DMS153 treated with DMSO at 0.1 percent for 48 hours (cell line): ENCODE measurements at regions not wholly inside any gene's neighbourhood (a gene's known extent, or its start where the extent isn't known, plus 50 kb on each side); places are given as distances from the start of the nearest gene placed in this dataset.
"Not testable (repeated sequence)": the region's sequence is repeated elsewhere in the genome, so short reads cannot be mapped to it uniquely, and the experiment has no call there.

ENCODE experiments used
- DNase-seq: peaks from one replicate; lab custom pipeline; 2025; ENCODE audit not compliant: unreplicated experiment; lab: John Stamatoyannopoulos, UW

DNA sequence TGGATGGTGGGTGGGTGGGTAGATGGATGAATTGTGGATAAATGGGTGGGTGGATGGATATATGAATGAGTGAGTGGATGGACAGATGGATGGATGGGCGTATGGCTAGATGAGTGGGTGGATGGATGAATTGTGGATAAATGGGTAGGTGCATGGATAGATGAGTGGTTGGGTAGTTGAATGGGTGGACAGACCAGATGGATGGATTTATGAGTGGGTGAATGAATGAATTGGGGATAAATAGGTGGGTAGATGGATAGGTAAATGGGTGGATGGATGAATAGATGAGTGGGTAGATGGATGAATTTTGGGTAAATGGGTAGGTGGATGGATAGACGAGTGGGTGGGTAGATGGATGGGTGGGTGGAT lies 108.7 kb downstream of the NPIPB11 start:
- not testable (repeated sequence) for DNase-seq

DNA sequence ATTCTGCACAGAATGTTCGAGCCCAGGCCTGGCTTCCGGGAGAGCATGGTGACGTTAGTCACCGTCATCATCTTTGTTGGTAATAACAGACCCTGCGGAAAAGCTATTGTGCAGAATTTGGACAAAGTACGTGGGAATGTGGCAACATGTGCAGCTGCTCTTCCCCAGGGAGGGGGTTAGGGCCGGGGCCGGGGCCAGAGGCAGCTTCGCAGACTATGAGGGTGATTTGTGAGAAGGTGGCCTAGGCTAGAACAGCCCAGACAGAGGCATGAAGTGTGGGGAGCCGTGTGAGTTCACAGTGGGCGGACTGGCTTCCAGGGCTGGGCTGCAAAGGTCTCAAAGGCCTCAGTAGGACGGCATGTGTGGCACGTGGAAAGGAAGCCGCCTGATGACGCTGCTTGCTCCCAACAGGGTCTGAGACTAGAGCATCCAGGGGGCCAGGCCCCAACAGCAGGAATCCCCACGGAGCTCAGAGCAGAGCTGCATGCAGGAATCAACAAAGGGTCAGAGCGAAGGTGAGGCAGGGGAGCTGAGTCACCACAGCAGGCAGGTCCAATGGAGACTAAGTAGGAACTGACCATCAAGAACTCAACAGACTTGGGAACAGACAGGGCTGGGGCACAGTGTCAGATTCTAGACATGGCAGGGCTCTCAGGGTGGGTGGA lies 109.2 kb downstream of the NPIPB11 start:
- DNase-seq: not testable (repeated sequence)

- DNase-seq: not testable (repeated sequence)
Observed at GRCh38 chr16:29296176-29296575, 110.3 kb downstream of the NPIPB11 start.

- DNase-seq: not testable (repeated sequence)
Observed at GRCh38 chr16:29294951-29295795, 111.3 kb downstream of the NPIPB11 start.

GRCh38 chr16:29294400-29294933 lies 112.0 kb downstream of the NPIPB11 start:
- DNase-seq: not testable (repeated sequence)

GRCh38 chr16:29293545-29293944 lies 113.0 kb downstream of the NPIPB11 start:
- not testable (repeated sequence) for DNase-seq

- DNase-seq: not testable (repeated sequence)
Observed at GRCh38 chr16:29292952-29293471, 113.5 kb downstream of the NPIPB11 start.

- DNase-seq: not testable (repeated sequence)
Observed at GRCh38 chr16:29291329-29292271, 114.9 kb downstream of the NPIPB11 start.

DNA sequence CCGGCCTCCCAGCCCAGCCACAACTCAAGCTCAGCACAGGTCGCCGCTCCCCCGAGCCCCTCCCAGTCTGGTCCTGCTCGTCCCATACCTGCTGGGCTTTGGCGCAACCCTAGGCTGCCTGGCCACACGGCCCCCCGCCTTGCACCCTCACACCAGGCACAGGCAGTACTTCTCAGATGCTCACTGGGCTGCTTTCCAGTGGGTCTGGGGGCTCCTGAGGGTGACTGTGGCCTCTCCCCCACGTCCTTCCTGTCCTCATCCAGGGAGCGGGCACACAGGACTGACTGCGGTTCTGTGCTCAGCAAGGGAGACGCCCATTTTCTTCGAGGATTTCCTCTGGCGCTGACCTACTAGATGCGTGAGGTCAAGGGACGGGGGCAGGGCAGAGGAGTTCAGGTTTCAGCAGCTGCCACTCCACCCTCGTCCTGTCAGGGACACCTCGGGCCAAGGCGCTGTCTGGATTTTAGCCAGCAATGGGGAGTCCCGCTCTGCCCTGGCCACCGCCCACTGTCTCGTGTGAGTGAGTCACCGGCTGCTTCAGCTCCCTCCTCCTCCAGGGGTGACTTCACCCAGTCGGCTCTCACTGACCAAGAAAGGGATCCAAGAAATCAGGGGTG lies 115.8 kb downstream of the NPIPB11 start:
- no peak for DNase-seq

- DNase-seq: not testable (repeated sequence)
Observed at GRCh38 chr16:29289516-29290239, 116.8 kb downstream of the NPIPB11 start.

GRCh38 chr16:29288711-29289474 lies 117.6 kb downstream of the NPIPB11 start:
- DNase-seq: not testable (repeated sequence)

DNA sequence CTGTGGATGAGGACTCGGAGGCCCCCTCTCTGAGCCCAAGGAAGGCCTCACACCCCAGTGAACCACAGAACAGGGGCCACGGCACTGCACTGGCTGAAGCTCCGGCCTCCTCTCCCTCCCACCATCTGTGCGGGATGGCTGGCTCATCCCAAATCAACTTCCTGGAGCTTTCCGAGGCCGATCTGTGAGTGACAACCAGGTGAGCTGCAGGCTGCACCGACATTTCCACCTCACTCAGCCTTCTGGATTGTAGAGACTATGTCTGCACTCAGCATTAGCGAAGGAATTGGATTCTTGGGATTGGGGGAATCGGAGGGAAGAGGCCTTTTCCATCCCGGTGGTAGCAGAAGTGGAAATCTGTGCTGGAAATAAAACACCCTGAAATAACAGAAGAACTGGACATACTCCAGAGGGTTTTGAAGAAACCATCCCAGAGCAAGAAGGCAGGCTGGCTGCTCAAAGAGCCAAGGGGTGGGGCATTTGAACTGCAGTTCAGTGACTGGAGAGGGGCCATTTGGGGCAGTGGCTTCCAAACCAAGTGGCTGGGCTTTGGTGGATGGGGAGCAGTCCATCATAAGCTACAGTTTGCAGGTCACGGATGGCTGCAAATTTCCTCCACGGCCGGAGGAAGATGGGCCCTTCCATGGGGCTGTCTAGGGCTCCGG lies 118.5 kb downstream of the NPIPB11 start:
- DNase-seq: not testable (repeated sequence)

DNA sequence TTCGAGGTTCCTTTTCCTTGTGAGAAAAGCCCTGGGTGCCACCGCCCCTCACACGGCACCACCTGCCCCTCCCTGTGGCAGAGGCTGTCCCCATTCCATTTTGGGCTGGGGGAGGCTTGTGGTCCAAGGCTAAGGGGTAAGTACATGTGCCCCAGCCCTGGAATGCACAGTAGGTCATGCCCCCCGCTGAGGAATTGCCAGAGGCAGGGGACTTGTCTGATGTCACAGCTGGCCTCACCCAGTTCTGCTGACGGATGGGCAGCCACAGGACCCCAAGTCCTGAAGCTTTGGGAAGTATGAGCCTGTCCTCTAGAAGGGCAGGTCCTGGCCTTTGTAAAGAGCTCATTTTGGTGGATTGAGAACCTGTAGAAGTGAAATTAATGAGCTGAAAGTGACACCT lies 119.3 kb downstream of the NPIPB11 start:
- DNase-seq: not testable (repeated sequence)

GRCh38 chr16:29286796-29287195 lies 119.7 kb downstream of the NPIPB11 start:
- not testable (repeated sequence) for DNase-seq

DNA sequence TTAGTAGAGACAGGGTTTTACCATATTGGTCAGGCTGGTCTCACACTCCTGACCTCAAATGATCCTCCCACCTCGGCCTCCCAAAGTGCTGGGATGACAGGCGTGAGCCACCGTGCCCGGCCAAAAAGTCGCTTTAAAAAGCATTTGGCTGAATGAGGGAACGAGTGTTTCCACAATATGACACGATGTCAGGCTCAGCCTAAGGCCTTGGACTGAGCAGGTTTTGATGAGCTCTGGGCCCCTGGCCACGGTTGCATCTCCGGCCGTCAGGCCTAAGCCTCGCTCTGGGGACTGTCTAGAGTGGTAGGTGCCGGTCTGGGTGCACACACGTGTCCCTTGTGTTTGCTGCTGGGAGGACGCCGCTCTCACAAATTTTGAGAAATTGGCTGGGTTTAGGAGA lies 120.3 kb downstream of the NPIPB11 start:
- DNase-seq: not testable (repeated sequence)

DNA sequence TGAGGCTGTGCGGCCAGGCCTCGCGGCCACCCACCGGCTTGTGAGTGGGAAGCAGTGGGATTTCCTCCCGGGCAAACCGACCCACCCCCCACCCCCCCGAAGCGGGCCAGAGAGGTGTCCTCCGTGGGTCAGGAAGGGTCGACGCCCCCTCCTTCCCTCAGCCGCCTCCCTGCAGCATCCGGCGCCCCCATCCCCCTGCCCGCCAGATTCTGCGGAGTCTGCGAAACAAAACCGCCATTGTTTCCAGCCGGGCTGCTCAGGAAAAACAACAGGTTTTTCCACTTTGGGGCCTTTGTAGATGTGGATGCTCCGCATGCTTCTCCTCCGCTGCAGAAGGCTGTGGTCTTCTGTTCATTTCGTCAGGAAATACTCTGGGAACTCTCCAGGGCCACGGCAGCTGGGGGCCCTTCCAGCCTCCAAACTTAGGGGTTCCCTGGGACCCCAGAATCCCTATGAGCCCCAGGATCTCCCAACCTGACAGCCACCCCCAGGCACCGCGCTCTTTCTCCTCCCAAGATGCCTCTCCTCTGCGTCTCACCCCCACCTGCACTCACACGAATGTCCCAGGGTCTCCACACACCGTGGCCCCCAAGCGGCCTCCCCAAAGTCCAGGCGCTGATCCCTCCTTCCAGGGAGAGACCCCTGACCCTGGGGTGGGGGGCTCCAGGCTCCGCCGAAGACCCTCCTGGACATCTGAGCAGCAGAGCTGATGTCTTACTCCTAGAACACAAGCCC lies 121.2 kb downstream of the NPIPB11 start:
- not testable (repeated sequence) for DNase-seq

GRCh38 chr16:29284723-29285122 lies 121.8 kb downstream of the NPIPB11 start:
- DNase-seq: not testable (repeated sequence)
